HL-60 (cell line): ENCODE measurements at regions not wholly inside any gene's neighbourhood (a gene's known extent, or its start where the extent isn't known, plus 50 kb on each side); places are given as distances from the start of the nearest gene placed in this dataset.

Experiments
- DNase-seq, 2 experiments: peaks; one replicate each; pipeline ENCODE4 v3.0.0-alpha.2; 2010 to 2020; ENCODE audit warnings: low read depth in 1 of 2, low spot score in 1 of 2
- H3K27ac ChIP-seq: fragments of 250-450 bp; sonication (Bioruptor Pico); replicated peaks from 2 replicates; pipeline ENCODE4 v1.5.1; 2020; ENCODE audit warnings: mild to moderate bottlenecking, moderate library complexity
- H3K27me3 ChIP-seq: fragments of 250-450 bp; sonication (Bioruptor Pico); 2 replicates; pipeline ENCODE4 v1.5.1; 2021; ENCODE audit warnings: mild to moderate bottlenecking, moderate library complexity; ENCODE audit not compliant: insufficient read depth, poor library complexity, severe bottlenecking
- H3K4me3 ChIP-seq: replicated peaks from 2 replicates; pipeline ENCODE4 v1.5.1; 2011; ENCODE audit warnings: mild to moderate bottlenecking, control low read depth, low read length; ENCODE audit not compliant: insufficient read depth
- GABPA ChIP-seq: IDR thresholded peaks from 2 replicates; pipeline ENCODE4 v1.6.1; 2012; ENCODE audit warnings: low read depth
- POLR2AphosphoS5 ChIP-seq: IDR thresholded peaks from 2 replicates; pipeline ENCODE4 v1.6.1; 2012; ENCODE audit warnings: low read depth
- SPI1 ChIP-seq: IDR thresholded peaks from 2 replicates; pipeline ENCODE4 v1.6.1; 2012; ENCODE audit warnings: low read depth, mild to moderate bottlenecking, borderline replicate concordance
- TF ChIP-seq, protein P1 (sequence below): IDR thresholded peaks from one replicate; pipeline ENCODE4 v1.5.1; 2011; ENCODE audit warnings: low read length, control low read depth, inconsistent platforms; ENCODE audit not compliant: insufficient read depth
- TF ChIP-seq, protein P2 (sequence below): IDR thresholded peaks from 2 replicates; pipeline ENCODE4 v1.6.1; 2012; ENCODE audit warnings: low read depth; ENCODE audit not compliant: insufficient replicate concordance

DNA sequence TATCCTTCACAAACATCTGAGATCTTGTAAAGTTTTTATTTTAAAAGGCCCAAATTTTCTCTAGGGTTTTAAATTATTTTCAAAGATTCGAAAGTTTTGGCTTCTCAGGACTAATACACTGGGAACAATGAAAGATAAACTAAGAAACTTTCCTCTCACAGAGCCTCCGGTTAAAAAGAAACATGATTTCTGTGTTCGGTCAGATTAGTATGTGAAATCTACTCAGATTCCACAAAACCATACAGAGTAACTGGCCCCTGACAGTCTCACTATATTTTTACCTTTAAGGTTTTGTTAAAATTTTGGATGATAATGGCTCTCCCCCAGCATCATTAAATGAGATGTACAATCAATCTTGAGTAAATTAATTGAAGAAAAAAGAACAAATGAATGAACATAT lies 471.0 kb downstream of the COL12A1 start:
- Histone ChIP-seq H3K4me3 (no peak overlapping the region), H3K27ac (no peak overlapping the region), H3K27me3 (no peaks in the 10 kb centered on the region)
- TF ChIP-seq SPI1 (no peak), GABPA (no peak), POLR2AphosphoS5 (no peak)
- TF ChIP-seq, protein P1, sequence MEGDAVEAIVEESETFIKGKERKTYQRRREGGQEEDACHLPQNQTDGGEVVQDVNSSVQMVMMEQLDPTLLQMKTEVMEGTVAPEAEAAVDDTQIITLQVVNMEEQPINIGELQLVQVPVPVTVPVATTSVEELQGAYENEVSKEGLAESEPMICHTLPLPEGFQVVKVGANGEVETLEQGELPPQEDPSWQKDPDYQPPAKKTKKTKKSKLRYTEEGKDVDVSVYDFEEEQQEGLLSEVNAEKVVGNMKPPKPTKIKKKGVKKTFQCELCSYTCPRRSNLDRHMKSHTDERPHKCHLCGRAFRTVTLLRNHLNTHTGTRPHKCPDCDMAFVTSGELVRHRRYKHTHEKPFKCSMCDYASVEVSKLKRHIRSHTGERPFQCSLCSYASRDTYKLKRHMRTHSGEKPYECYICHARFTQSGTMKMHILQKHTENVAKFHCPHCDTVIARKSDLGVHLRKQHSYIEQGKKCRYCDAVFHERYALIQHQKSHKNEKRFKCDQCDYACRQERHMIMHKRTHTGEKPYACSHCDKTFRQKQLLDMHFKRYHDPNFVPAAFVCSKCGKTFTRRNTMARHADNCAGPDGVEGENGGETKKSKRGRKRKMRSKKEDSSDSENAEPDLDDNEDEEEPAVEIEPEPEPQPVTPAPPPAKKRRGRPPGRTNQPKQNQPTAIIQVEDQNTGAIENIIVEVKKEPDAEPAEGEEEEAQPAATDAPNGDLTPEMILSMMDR = no peak
- TF ChIP-seq, protein P2, sequence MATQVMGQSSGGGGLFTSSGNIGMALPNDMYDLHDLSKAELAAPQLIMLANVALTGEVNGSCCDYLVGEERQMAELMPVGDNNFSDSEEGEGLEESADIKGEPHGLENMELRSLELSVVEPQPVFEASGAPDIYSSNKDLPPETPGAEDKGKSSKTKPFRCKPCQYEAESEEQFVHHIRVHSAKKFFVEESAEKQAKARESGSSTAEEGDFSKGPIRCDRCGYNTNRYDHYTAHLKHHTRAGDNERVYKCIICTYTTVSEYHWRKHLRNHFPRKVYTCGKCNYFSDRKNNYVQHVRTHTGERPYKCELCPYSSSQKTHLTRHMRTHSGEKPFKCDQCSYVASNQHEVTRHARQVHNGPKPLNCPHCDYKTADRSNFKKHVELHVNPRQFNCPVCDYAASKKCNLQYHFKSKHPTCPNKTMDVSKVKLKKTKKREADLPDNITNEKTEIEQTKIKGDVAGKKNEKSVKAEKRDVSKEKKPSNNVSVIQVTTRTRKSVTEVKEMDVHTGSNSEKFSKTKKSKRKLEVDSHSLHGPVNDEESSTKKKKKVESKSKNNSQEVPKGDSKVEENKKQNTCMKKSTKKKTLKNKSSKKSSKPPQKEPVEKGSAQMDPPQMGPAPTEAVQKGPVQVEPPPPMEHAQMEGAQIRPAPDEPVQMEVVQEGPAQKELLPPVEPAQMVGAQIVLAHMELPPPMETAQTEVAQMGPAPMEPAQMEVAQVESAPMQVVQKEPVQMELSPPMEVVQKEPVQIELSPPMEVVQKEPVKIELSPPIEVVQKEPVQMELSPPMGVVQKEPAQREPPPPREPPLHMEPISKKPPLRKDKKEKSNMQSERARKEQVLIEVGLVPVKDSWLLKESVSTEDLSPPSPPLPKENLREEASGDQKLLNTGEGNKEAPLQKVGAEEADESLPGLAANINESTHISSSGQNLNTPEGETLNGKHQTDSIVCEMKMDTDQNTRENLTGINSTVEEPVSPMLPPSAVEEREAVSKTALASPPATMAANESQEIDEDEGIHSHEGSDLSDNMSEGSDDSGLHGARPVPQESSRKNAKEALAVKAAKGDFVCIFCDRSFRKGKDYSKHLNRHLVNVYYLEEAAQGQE = no peak
- no peak for DNase-seq

DNA sequence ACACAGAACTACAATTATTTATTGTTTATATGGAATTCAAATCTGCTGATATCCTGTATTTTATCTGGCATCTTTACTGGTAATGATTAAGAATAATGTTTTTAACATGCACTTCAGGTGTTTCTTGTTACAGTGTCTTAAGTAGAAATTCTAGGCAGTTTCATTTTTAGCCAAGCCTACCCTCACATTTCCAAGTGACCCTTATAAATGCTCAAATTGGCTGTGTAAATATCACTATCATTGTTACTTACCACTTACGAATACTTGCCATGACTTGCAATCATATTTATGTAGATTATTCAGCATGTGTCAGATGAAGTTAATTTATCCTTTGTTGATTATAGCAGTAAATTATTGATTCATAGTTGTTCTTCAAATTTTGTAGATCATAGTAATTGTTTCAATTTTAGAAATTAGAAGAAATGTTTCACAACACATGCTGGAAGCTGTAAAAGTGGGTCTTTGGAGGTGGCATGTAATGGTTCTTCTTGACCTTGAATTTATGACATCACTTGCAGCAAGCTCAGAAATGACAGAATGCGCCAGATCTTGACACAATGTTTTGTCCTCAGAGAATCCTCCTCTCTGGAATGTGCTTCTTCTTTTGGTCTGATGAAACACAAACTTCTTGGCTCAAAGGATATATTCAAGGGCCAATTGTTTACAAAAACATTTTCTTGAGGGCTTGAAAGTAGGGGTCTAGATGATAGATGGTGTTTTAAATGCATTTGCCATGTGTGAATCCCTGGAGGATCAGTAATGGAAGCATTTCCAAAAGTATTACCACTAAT lies 471.8 kb downstream of the COL12A1 start:
- H3K27ac ChIP-seq = no peak overlapping the region
- DNase-seq = no peak
- H3K27me3 ChIP-seq = no peaks in the 10 kb centered on the region
- TF ChIP-seq, protein P2 = no peak
- no peak for TF ChIP-seq SPI1
- TF ChIP-seq, protein P1 = no peak
- no peak for TF ChIP-seq GABPA
- TF ChIP-seq POLR2AphosphoS5 = no peak
- no peak overlapping the region for H3K4me3 ChIP-seq

DNA sequence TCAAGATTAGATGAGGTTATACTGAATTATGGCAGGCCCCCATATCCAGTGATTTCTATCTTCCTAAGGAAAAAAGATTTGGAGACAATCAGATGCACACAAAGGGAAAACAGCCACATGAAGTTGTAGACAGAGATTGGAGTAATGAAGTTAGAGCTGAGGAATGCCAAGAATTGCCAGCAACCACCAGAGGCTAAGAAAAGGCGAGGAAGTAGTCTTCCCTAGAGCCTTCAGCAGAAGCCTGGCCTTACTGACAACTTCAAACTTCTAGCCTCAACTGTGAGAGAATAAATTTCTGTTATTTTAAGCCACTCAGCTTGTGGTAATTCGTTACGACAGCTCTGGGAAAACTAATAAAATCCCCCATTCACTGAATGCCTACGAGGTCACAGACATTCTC lies 473.9 kb downstream of the COL12A1 start:
- TF ChIP-seq, protein P2 = no peak
- TF ChIP-seq POLR2AphosphoS5 (no peak), SPI1 (no peak), GABPA (no peak)
- TF ChIP-seq, protein P1 = no peak
- no peak for DNase-seq
- Histone ChIP-seq H3K4me3 (no peak overlapping the region), H3K27ac (no peak overlapping the region), H3K27me3 (no peaks in the 10 kb centered on the region)
